MG63 (cell line): ENCODE measurements at regions not wholly inside any gene's neighbourhood (a gene's known extent, or its start where the extent isn't known, plus 50 kb on each side); places are given as distances from the start of the nearest gene placed in this dataset.

Experiments
- DNase-seq: peaks from one replicate; pipeline ENCODE4 v3.0.0-alpha.2; 2020
- H3K27me3 ChIP-seq: fragments of 250-450 bp; sonication (Bioruptor Pico); 2 replicates; pipeline ENCODE4 v1.5.1; 2020; ENCODE audit warnings: mild to moderate bottlenecking, moderate library complexity
- H3K36me3 ChIP-seq: fragments of 250-450 bp; sonication (Bioruptor Pico); 2 replicates; pipeline ENCODE4 v1.5.1; 2020; ENCODE audit warnings: mild to moderate bottlenecking, moderate library complexity
- H3K4me3 ChIP-seq: fragments of 250-450 bp; sonication (Bioruptor Pico); 2 replicates; pipeline ENCODE4 v1.5.1; 2020; ENCODE audit warnings: mild to moderate bottlenecking, moderate library complexity
- H3K9me3 ChIP-seq: fragments of 250-450 bp; sonication (Bioruptor Pico); 2 replicates; pipeline ENCODE4 v1.5.1; 2020; ENCODE audit warnings: mild to moderate bottlenecking, moderate library complexity

- Histone ChIP-seq H3K4me3 (no peak overlapping the region), H3K27me3 (no peaks in the 10 kb centered on the region), H3K9me3 (no peaks in the 10 kb centered on the region), H3K36me3 (no peaks in the 10 kb centered on the region)
- DNase-seq: no peak
Measured at GRCh38 chr15:26477044-26477443, 295.8 kb downstream of the GABRB3 start.

DNA sequence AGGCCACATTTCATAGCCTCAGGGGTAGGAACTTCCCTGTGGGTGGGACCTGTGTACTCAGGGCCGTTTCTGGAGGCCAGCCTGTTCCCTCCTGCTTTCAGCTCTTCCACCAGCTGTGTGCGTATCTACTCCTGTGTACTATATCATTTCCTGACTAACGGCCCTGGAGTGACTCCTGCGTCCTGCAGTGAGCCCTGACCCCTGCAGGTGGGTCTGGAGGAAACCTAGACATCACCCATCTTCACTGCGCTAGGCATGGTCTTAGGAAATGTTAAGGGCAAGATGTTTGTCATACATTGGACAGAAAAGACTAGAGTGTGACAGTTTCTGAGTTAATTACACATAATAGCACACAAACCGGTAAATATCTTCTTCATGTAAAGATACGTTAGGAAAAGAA lies 297.3 kb downstream of the GABRB3 start:
- Histone ChIP-seq H3K27me3 (no peaks in the 10 kb centered on the region), H3K36me3 (no peaks in the 10 kb centered on the region), H3K9me3 (no peaks in the 10 kb centered on the region), H3K4me3 (no peak overlapping the region)
- no peak for DNase-seq

DNA sequence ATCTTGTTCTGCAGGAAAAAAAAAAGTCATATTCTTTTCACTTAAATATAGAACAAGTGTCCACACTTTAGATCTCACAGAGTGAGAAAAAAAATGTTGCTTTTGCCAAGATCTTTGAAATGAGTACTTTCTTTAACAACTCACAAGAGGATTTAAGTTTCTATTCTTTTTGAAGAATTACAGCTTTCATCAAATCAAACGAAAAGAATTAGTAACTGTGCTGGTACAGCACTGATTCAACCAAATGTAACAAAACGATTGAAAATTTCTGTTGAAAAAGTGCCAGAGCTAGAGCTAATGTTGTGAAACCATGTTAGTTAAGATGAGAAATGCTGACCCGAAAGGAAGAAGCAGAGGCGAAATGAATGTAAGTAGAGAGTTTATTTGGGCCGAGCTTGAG lies 300.2 kb downstream of the GABRB3 start:
- no peaks in the 10 kb centered on the region for H3K9me3 ChIP-seq
- no peaks in the 10 kb centered on the region for H3K27me3 ChIP-seq

GRCh38 chr15:26461847-26462608 lies 310.8 kb downstream of the GABRB3 start:
- no peak overlapping the region for H3K4me3 ChIP-seq

More for the DNA sequence above, 300.2 kb downstream of the GABRB3 start:
- H3K4me3 ChIP-seq: no peak overlapping the region
- no peaks in the 10 kb centered on the region for H3K36me3 ChIP-seq
- no peak for DNase-seq

DNA sequence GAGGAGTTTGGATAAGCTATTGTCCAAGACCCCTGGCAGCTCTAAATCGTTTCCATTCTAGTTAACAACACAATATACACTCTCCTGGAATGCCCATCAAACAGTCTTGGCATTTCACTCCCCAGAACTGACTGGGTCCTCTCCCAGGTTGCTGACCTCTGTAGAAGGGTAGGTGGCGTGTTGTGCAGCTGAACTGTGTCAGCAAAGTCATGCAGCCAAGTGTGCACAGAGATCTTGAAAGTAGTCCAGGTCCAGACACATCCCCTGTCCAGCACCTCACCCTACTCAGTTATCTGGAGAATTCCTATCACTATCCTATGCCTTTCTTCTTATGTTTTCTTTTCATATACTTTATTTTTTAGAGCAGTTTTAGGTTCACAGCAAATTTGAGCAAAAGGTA lies 312.7 kb downstream of the GABRB3 start:
- Histone ChIP-seq H3K27me3 (no peaks in the 10 kb centered on the region), H3K9me3 (no peaks in the 10 kb centered on the region), H3K36me3 (no peaks in the 10 kb centered on the region), H3K4me3 (no peak overlapping the region)
- DNase-seq: no peak

More at GRCh38 chr15:26461847-26462608, 310.8 kb downstream of the GABRB3 start:
- no peak for DNase-seq
- no peaks in the 10 kb centered on the region for H3K36me3 ChIP-seq
- no peaks in the 10 kb centered on the region for H3K27me3 ChIP-seq
- H3K9me3 ChIP-seq: no peaks in the 10 kb centered on the region

- no peak for DNase-seq
- H3K36me3 ChIP-seq: no peaks in the 10 kb centered on the region
Measured at GRCh38 chr15:26455828-26456227, 317.0 kb downstream of the GABRB3 start.

GRCh38 chr15:26453914-26454313 lies 319.0 kb downstream of the GABRB3 start:
- H3K27me3 ChIP-seq: no peaks in the 10 kb centered on the region
- H3K9me3 ChIP-seq: no peaks in the 10 kb centered on the region
- H3K4me3 ChIP-seq: no peak overlapping the region
- no peak for DNase-seq
- no peaks in the 10 kb centered on the region for H3K36me3 ChIP-seq

More at GRCh38 chr15:26455828-26456227, 317.0 kb downstream of the GABRB3 start:
- Histone ChIP-seq H3K4me3 (no peak overlapping the region), H3K9me3 (no peaks in the 10 kb centered on the region), H3K27me3 (no peaks in the 10 kb centered on the region)

DNA sequence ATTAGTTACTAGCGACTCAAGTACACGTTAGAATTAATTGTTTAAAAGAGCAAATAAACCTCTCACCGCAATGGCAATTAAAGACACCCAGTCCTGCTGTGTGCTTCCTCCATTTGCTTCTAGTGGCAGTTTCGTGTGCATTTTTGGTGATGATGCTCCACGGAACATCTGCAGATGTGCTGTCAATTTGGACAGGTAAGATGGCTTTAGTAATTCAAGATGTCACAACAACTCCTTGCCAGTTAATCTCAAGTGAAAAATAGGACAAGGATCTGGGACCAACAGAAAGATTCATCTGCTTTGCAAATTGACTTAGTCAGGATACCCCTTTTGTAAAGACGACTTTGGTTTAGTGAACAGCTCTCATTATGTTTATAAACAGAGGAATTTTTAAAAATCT lies 320.9 kb downstream of the GABRB3 start:
- Histone ChIP-seq H3K27me3 (no peaks in the 10 kb centered on the region), H3K9me3 (no peaks in the 10 kb centered on the region), H3K4me3 (no peak overlapping the region), H3K36me3 (no peaks in the 10 kb centered on the region)
- DNase-seq: no peak

GRCh38 chr15:26449291-26449690 lies 323.6 kb downstream of the GABRB3 start:
- no peak for DNase-seq
- Histone ChIP-seq H3K36me3 (no peaks in the 10 kb centered on the region), H3K9me3 (no peaks in the 10 kb centered on the region), H3K4me3 (no peak overlapping the region), H3K27me3 (no peaks in the 10 kb centered on the region)

GRCh38 chr15:26443321-26443720 lies 329.5 kb downstream of the GABRB3 start:
- H3K27me3 ChIP-seq: no peaks in the 10 kb centered on the region
- no peaks in the 10 kb centered on the region for H3K9me3 ChIP-seq
- DNase-seq: no peak
- H3K36me3 ChIP-seq: no peaks in the 10 kb centered on the region
- no peak overlapping the region for H3K4me3 ChIP-seq

GRCh38 chr15:26442680-26443079 lies 330.2 kb downstream of the GABRB3 start:
- Histone ChIP-seq H3K36me3 (no peaks in the 10 kb centered on the region), H3K27me3 (no peaks in the 10 kb centered on the region), H3K9me3 (no peaks in the 10 kb centered on the region), H3K4me3 (no peak overlapping the region)
- no peak for DNase-seq

DNA sequence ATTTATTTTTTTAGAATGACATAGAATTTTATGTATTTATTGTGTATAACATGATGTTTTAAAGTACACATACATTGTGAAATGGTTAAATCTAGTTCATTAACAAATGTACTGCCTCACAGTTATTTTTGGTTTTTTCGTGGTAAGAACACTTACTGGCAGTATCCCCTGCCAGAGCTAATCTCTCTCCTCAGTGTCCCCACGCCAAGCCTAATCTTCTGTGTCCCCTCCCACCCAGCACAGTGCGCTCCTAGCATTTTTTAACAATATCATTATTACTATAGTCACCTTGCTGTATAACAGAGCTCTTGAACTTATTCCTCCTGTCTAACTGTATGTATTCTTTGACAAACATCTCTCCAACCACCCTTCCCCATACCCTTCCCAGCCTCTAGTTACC lies 333.2 kb downstream of the GABRB3 start:
- no peak for DNase-seq

DNA sequence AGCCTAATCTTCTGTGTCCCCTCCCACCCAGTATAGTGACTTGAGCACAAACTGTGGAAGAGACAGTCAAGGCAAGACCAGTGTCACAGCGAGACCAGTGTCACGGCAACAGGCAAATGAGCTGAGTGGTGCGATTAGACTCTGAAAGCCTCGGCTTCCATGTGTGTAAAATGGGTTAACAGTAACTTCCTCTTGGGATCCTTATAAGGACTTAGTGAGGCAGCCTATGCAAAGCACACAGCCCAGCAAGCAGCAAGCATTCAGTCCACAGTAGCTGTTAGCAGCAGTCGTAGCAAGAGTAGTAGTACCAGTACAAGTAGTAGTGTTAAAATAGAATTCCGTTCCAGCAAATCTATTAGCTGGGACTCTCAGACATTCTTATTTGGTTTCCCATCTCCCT lies 334.1 kb downstream of the GABRB3 start:
- Histone ChIP-seq H3K4me3 (no peak overlapping the region), H3K27me3 (no peaks in the 10 kb centered on the region), H3K36me3 (no peaks in the 10 kb centered on the region), H3K9me3 (no peaks in the 10 kb centered on the region)
- no peak for DNase-seq

More for the DNA sequence above, 333.2 kb downstream of the GABRB3 start:
- no peaks in the 10 kb centered on the region for H3K36me3 ChIP-seq
- H3K4me3 ChIP-seq: no peak overlapping the region
- no peaks in the 10 kb centered on the region for H3K27me3 ChIP-seq
- H3K9me3 ChIP-seq: no peaks in the 10 kb centered on the region

GRCh38 chr15:26438316-26438715 lies 334.6 kb downstream of the GABRB3 start:
- Histone ChIP-seq H3K4me3 (no peak overlapping the region), H3K27me3 (no peaks in the 10 kb centered on the region), H3K36me3 (no peaks in the 10 kb centered on the region), H3K9me3 (no peaks in the 10 kb centered on the region)
- DNase-seq: no peak

DNA sequence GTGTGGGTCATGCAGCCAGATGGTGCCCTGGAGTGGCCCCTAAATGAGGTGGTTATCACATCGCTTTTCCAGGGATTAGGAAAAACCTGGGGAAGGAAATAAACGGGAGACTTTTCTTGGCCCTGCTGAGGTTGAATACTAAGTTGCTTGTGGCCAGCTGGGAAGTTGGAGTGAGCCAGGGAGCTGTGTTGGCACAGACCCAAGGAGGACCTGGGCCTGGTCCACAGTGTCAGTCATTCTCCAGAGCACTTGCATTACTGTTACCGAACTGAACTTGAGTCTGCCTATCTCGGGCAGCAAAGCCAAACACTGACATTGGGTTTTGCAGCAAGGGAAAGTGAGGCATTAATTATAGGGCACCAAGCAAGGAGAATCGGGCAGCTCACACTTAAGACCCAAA lies 339.0 kb downstream of the GABRB3 start:
- H3K36me3 ChIP-seq: no peaks in the 10 kb centered on the region
- no peaks in the 10 kb centered on the region for H3K27me3 ChIP-seq
- no peak overlapping the region for H3K4me3 ChIP-seq
- no peaks in the 10 kb centered on the region for H3K9me3 ChIP-seq
- DNase-seq: no peak

DNA sequence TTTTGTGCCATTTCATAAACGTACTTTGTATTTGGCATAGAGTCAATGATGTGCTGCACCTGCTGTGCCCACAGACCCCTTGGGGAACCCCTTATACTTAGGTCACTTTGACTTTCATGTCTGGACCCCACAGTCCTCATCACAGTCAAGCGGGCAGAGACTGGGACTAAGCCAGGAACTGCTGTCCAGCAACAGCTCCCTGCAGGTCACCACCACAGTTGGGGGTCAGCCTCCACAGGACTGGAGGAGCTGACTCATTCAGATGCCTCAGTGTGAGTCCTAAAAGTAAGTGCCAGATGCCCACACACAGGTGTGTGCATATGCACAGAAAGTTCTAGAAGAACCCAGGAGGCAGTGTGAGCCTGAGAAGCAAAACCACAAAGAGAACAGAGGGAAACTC lies 339.8 kb downstream of the GABRB3 start:
- Histone ChIP-seq H3K4me3 (no peak overlapping the region), H3K9me3 (no peaks in the 10 kb centered on the region), H3K27me3 (no peaks in the 10 kb centered on the region), H3K36me3 (no peaks in the 10 kb centered on the region)
- no peak for DNase-seq

GRCh38 chr15:26421065-26421464 lies 351.8 kb downstream of the GABRB3 start:
- Histone ChIP-seq H3K9me3 (no peaks in the 10 kb centered on the region), H3K4me3 (no peak overlapping the region), H3K27me3 (no peaks in the 10 kb centered on the region), H3K36me3 (no peaks in the 10 kb centered on the region)
- no peak for DNase-seq

DNA sequence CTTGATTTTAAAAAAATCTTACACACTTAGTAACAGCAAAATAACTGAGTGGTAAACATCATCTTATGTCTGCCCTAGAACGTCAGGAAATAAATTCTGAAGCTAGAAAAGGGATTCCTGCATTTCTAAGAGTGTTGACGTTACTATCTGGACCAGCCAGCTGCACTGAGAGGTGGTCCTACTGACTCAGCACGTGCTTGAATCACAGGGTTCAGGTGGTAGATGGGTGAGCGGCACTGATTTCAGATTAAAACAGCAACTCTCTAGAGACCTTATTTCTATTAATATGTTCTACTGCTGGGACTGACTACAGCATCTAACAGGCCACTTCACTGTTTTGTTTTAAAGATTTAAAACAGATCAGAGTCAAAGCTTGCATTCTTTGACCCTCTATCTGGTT lies 377.2 kb downstream of the GABRB3 start:
- Histone ChIP-seq H3K4me3 (no peak overlapping the region), H3K9me3 (no peaks in the 10 kb centered on the region), H3K27me3 (peaks cover 6% of the 10 kb centered on the region; the same call in 1 of the 2 replicates), H3K36me3 (no peaks in the 10 kb centered on the region)
- DNase-seq: no peak
